ENCODE measurements at regions not wholly inside any gene's neighbourhood (a gene's known extent, or its start where the extent isn't known, plus 50 kb on each side); places are given as distances from the start of the nearest gene placed in this dataset.

GRCh38 chr5:101663543-101663942 is 632.5 kb downstream of the SLCO4C1 start:
- Histone ChIP-seq H3K9ac (no peak overlapping the region), H3K4me3 (ENCODE audit: low read depth in 2 of 2, low read length in 1 of 2) (no peak overlapping the region), H3K27ac (ENCODE audit: low read depth in 2 of 2, low read length in 1 of 2) (no peak overlapping the region), H3K36me3 (replicated peaks in 1 of 2; ENCODE audit: control insufficient read depth in 1 of 2, insufficient read depth in 2 of 2, low read length in 1 of 2) (no peaks in the 10 kb centered on the region), H3K9me2 (no peaks in the 10 kb centered on the region), H3F3A (replicated peaks; ENCODE audit: insufficient read depth) (no peaks in the 10 kb centered on the region), H4K20me1 (ENCODE audit: insufficient read depth) (no peaks in the 10 kb centered on the region), H3K4me2 (no peak overlapping the region), H3K4me1 (ENCODE audit: control insufficient read depth in 1 of 2, insufficient read depth in 2 of 2, low read depth in 1 of 2, low read length in 1 of 2) (no peaks in the 10 kb centered on the region; a peak in 1 of 4 replicates), H2AFZ (ENCODE audit: low read depth) (no peak overlapping the region), H3K27me3 (ENCODE audit: insufficient read depth) (no peaks in the 10 kb centered on the region), H3K9me3 (no peaks in the 10 kb centered on the region), H3K79me2 (ENCODE audit: insufficient read depth) (no peaks in the 10 kb centered on the region)
- ChIA-PET POLR2A (no interaction called here), CTCF (interaction anchor here (1.0 to 1.3 kb wide), 3 partner anchors 15 to 314 kb away, joined by 3 to 4 read pairs (median 3); no protein-coding TSS in a partner anchor)
- no peak for DNase-seq
- WGBS (ENCODE audit: low lambda C conversion rate) = 28% methylated on average over 2 of the region's 2 CpGs
- TF ChIP-seq SIN3A (IDR thresholded peaks at IDR 0.05; ENCODE audit: borderline replicate concordance, low read depth, low read length) (no peak), POLR2AphosphoS5 (IDR thresholded peaks at IDR 0.05; ENCODE audit: low read depth, low read length) (no peak), TEAD4 (IDR thresholded peaks at IDR 0.05; ENCODE audit: borderline replicate concordance, insufficient read depth) (no peak), YY1 (IDR thresholded peaks at IDR 0.05; ENCODE audit: low read depth) (no peak)

GRCh38 chr5:101662263-101662662 is 633.8 kb downstream of the SLCO4C1 start:
- Histone ChIP-seq H3K36me3 (replicated peaks in 1 of 2; ENCODE audit: control insufficient read depth in 1 of 2, insufficient read depth in 2 of 2, low read length in 1 of 2) (no peaks in the 10 kb centered on the region), H3K27ac (ENCODE audit: low read depth in 2 of 2, low read length in 1 of 2) (no peak overlapping the region), H4K20me1 (ENCODE audit: insufficient read depth) (no peaks in the 10 kb centered on the region), H3K4me3 (ENCODE audit: low read depth in 2 of 2, low read length in 1 of 2) (no peak overlapping the region), H3K4me1 (ENCODE audit: control insufficient read depth in 1 of 2, insufficient read depth in 2 of 2, low read depth in 1 of 2, low read length in 1 of 2) (no peaks in the 10 kb centered on the region; a peak in 1 of 4 replicates), H3K79me2 (ENCODE audit: insufficient read depth) (no peaks in the 10 kb centered on the region), H3K9me3 (no peaks in the 10 kb centered on the region), H3K9ac (no peak overlapping the region), H3K4me2 (no peak overlapping the region), H3K27me3 (ENCODE audit: insufficient read depth) (no peaks in the 10 kb centered on the region), H2AFZ (ENCODE audit: low read depth) (no peak overlapping the region), H3F3A (replicated peaks; ENCODE audit: insufficient read depth) (no peaks in the 10 kb centered on the region), H3K9me2 (no peaks in the 10 kb centered on the region)
- ChIA-PET CTCF (interaction anchor here (1.3 kb wide), 1 partner anchor 16 kb away, joined by 4 read pairs; no protein-coding TSS in a partner anchor), POLR2A (no interaction called here)
- no peak for DNase-seq
- TF ChIP-seq, protein P1, sequence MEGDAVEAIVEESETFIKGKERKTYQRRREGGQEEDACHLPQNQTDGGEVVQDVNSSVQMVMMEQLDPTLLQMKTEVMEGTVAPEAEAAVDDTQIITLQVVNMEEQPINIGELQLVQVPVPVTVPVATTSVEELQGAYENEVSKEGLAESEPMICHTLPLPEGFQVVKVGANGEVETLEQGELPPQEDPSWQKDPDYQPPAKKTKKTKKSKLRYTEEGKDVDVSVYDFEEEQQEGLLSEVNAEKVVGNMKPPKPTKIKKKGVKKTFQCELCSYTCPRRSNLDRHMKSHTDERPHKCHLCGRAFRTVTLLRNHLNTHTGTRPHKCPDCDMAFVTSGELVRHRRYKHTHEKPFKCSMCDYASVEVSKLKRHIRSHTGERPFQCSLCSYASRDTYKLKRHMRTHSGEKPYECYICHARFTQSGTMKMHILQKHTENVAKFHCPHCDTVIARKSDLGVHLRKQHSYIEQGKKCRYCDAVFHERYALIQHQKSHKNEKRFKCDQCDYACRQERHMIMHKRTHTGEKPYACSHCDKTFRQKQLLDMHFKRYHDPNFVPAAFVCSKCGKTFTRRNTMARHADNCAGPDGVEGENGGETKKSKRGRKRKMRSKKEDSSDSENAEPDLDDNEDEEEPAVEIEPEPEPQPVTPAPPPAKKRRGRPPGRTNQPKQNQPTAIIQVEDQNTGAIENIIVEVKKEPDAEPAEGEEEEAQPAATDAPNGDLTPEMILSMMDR (IDR thresholded peaks at IDR 0.05) = no peak
- peak in 1 of 2 experiments; percentile 58; a peak in 1 of 4 replicates for TF ChIP-seq EP300 (IDR thresholded peaks at IDR 0.05; ENCODE audit: borderline replicate concordance in 1 of 2, low read depth in 1 of 2, low read length in 1 of 2)
- no peak for TF ChIP-seq JUND (IDR thresholded peaks at IDR 0.05)
- TF ChIP-seq EZH2phosphoT487 (IDR thresholded peaks at IDR 0.05; ENCODE audit: borderline replicate concordance, low read depth) = no peak
- no peak for TF ChIP-seq USF1 (IDR thresholded peaks at IDR 0.05; ENCODE audit: borderline replicate concordance, low read depth)
- TF ChIP-seq, protein P2, sequence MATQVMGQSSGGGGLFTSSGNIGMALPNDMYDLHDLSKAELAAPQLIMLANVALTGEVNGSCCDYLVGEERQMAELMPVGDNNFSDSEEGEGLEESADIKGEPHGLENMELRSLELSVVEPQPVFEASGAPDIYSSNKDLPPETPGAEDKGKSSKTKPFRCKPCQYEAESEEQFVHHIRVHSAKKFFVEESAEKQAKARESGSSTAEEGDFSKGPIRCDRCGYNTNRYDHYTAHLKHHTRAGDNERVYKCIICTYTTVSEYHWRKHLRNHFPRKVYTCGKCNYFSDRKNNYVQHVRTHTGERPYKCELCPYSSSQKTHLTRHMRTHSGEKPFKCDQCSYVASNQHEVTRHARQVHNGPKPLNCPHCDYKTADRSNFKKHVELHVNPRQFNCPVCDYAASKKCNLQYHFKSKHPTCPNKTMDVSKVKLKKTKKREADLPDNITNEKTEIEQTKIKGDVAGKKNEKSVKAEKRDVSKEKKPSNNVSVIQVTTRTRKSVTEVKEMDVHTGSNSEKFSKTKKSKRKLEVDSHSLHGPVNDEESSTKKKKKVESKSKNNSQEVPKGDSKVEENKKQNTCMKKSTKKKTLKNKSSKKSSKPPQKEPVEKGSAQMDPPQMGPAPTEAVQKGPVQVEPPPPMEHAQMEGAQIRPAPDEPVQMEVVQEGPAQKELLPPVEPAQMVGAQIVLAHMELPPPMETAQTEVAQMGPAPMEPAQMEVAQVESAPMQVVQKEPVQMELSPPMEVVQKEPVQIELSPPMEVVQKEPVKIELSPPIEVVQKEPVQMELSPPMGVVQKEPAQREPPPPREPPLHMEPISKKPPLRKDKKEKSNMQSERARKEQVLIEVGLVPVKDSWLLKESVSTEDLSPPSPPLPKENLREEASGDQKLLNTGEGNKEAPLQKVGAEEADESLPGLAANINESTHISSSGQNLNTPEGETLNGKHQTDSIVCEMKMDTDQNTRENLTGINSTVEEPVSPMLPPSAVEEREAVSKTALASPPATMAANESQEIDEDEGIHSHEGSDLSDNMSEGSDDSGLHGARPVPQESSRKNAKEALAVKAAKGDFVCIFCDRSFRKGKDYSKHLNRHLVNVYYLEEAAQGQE (IDR thresholded peaks at IDR 0.05; ENCODE audit: low read depth, low read length) = no peak
- TF ChIP-seq YY1 (IDR thresholded peaks at IDR 0.05; ENCODE audit: low read depth) = no peak
- TF ChIP-seq PBX3 (IDR thresholded peaks at IDR 0.05) = no peak
- no peak for TF ChIP-seq NRF1 (IDR thresholded peaks at IDR 0.05; ENCODE audit: low read depth, low read length)
- no peak for TF ChIP-seq ELF1 (IDR thresholded peaks at IDR 0.05)
- TF ChIP-seq POLR2AphosphoS5 (IDR thresholded peaks at IDR 0.05; ENCODE audit: low read depth, low read length) = no peak
- no peak for TF ChIP-seq RAD21 (IDR thresholded peaks at IDR 0.05; ENCODE audit: low read length)
- no peak for TF ChIP-seq SIN3A (IDR thresholded peaks at IDR 0.05; ENCODE audit: borderline replicate concordance, low read depth, low read length)
- no peak for TF ChIP-seq ZBTB33 (IDR thresholded peaks at IDR 0.05; ENCODE audit: borderline replicate concordance, low read depth)
- TF ChIP-seq TAF1 (IDR thresholded peaks at IDR 0.05; ENCODE audit: borderline replicate concordance, low read depth, low read length) = no peak
- no peak for TF ChIP-seq GABPA (IDR thresholded peaks at IDR 0.05; ENCODE audit: low read depth)
- TF ChIP-seq GATA2 (CRISPR knock-in tag; IDR thresholded peaks at IDR 0.05) = peak; percentile 61
- TF ChIP-seq SMC3 (IDR thresholded peaks at IDR 0.05; ENCODE audit: low read depth, low read length) = no peak

All from SK-N-SH (cell line).